Prostate gland (tissue), 2 donors: ENCODE measurements at regions not wholly inside any gene's neighbourhood (a gene's known extent, or its start where the extent isn't known, plus 50 kb on each side); places are given as distances from the start of the nearest gene placed in this dataset.

Experiments
- DNase-seq: peaks from one replicate; pipeline ENCODE4 v3.0.0-alpha.2; 2019; ENCODE audit warnings: low spot score
- H3K27ac ChIP-seq, 2 donors: fragments of 200-600 bp; sonication (generic); 2 replicates each; pipeline ENCODE4 v1.5.1; 2017 to 2019
- H3K27me3 ChIP-seq: fragments of 200-600 bp; sonication (generic); replicated peaks from 2 replicates; pipeline ENCODE4 v1.5.1; 2019; ENCODE audit not compliant: insufficient read depth
- H3K36me3 ChIP-seq, 2 donors: fragments of 200-600 bp; sonication (generic); 1 replicate in 1 of 2; 2 replicates in 1 of 2; pipeline versions ENCODE4 v1.5.1 to v1.8.1; 2017 to 2019
- H3K4me1 ChIP-seq: fragments of 200-600 bp; sonication (generic); replicated peaks from 2 replicates; pipeline ENCODE4 v1.5.1; 2019
- H3K4me3 ChIP-seq, 2 donors: fragments of 200-600 bp; sonication (generic); 2 replicates each; pipeline ENCODE4 v1.5.1; 2017 to 2019
- H3K9me3 ChIP-seq: fragments of 200-600 bp; sonication (generic); 2 replicates; pipeline ENCODE4 v1.5.1; 2017
- CTCF ChIP-seq, 4 experiments: fragments of 200-600 bp in 2 of 4; fragments of 450-650 bp in 2 of 4; sonication (generic) in 2 of 4; IDR thresholded peaks; 1 replicate in 3 of 4; 2 replicates in 1 of 4; pipeline ENCODE4 v1.5.1; 2016 to 2019; ENCODE audit warnings: antibody characterized with exemption in 4 of 4, mild to moderate bottlenecking in 2 of 4, moderate library complexity in 2 of 4
- POLR2A ChIP-seq: fragments of 450-650 bp; IDR thresholded peaks from one replicate; pipeline ENCODE4 v1.6.1; 2016; ENCODE audit warnings: antibody characterized with exemption, mild to moderate bottlenecking
- POLR2AphosphoS5 ChIP-seq: sonication (generic); formaldehyde crosslinking; IDR thresholded peaks from one replicate; pipeline ENCODE4 v1.6.1; 2017; ENCODE audit warnings: antibody characterized with exemption
- WGBS: methylation state at CpG from one replicate; pipeline ENCODE4 v1.1.5; 2018; 5-methylcytosine and 5-hydroxymethylcytosine counted together
- intact Hi-C: fragments of 100-400 bp; cut with DNase I; formaldehyde crosslinking; loops from one replicate; pipeline ENCODE4 v1.14.2; 2022

- Histone ChIP-seq H3K4me1 (no peaks in the 10 kb centered on the region), H3K9me3 (no peaks in the 10 kb centered on the region), H3K4me3 (no peak overlapping the region), H3K27me3 (no peaks in the 10 kb centered on the region), H3K27ac (no peak overlapping the region), H3K36me3 (no peaks in the 10 kb centered on the region)
- WGBS: 95% methylated on average over 3 of the region's 3 CpGs
- intact Hi-C loops: no loop called here
- no peak for DNase-seq
- TF ChIP-seq POLR2A (no peak), POLR2AphosphoS5 (no peak), CTCF (IDR thresholded peaks at IDR 0.05) (no peak)
These were observed 87.5 kb downstream of the MCFD2 start for GRCh38 chr2:46828135-46828438.

GRCh38 chr2:46827274-46828134 is 88.1 kb downstream of the MCFD2 start:
- intact Hi-C loops: no loop called here
- no peak for DNase-seq
- H3K4me3 ChIP-seq: no peak overlapping the region

GRCh38 chr2:46826569-46827245 is 88.9 kb downstream of the MCFD2 start:
- DNase-seq: no peak
- 72% methylated on average over 15 of the region's 15 CpGs for WGBS

More at GRCh38 chr2:46827274-46828134, 88.1 kb downstream of the MCFD2 start:
- no peaks in the 10 kb centered on the region for H3K4me1 ChIP-seq
- TF ChIP-seq POLR2A (no peak), POLR2AphosphoS5 (no peak), CTCF (IDR thresholded peaks at IDR 0.05) (no peak)
- H3K9me3 ChIP-seq: no peaks in the 10 kb centered on the region
- 82% methylated on average over 12 of the region's 12 CpGs for WGBS
- no peaks in the 10 kb centered on the region for H3K36me3 ChIP-seq
- no peaks in the 10 kb centered on the region for H3K27me3 ChIP-seq
- no peak overlapping the region for H3K27ac ChIP-seq

GRCh38 chr2:46825939-46826568 is 89.6 kb downstream of the MCFD2 start:
- no peak overlapping the region for H3K4me3 ChIP-seq

More at GRCh38 chr2:46826569-46827245, 88.9 kb downstream of the MCFD2 start:
- Histone ChIP-seq H3K9me3 (no peaks in the 10 kb centered on the region), H3K4me1 (no peaks in the 10 kb centered on the region), H3K27ac (no peak overlapping the region), H3K4me3 (no peak overlapping the region), H3K36me3 (no peaks in the 10 kb centered on the region), H3K27me3 (no peaks in the 10 kb centered on the region)
- TF ChIP-seq CTCF (IDR thresholded peaks at IDR 0.05) (no peak), POLR2AphosphoS5 (no peak), POLR2A (no peak)
- intact Hi-C loops: no loop called here

More at GRCh38 chr2:46825939-46826568, 89.6 kb downstream of the MCFD2 start:
- 89% methylated on average over 11 of the region's 11 CpGs for WGBS
- H3K27ac ChIP-seq: no peak overlapping the region
- TF ChIP-seq CTCF (IDR thresholded peaks at IDR 0.05): no peak
- TF ChIP-seq POLR2AphosphoS5: no peak
- no peak for TF ChIP-seq POLR2A
- no peaks in the 10 kb centered on the region for H3K9me3 ChIP-seq
- DNase-seq: no peak
- H3K4me1 ChIP-seq: no peaks in the 10 kb centered on the region
- H3K27me3 ChIP-seq: no peaks in the 10 kb centered on the region
- no peaks in the 10 kb centered on the region for H3K36me3 ChIP-seq
- intact Hi-C loops: no loop called here
